Central memory CD8-positive, alpha-beta T cell (primary cell): ENCODE measurements at regions not wholly inside any gene's neighbourhood (a gene's known extent, or its start where the extent isn't known, plus 50 kb on each side); places are given as distances from the start of the nearest gene placed in this dataset.

Experiments
- ATAC-seq: fragments of 150-1000 bp; cut with Tn5 transposase; replicated peaks from 2 replicates; pipeline ENCODE4 v1.10.0; 2022; ENCODE audit warnings: mild to moderate bottlenecking, moderate FRiP score, moderate number of reproducible peaks; ENCODE audit not compliant: poor library complexity, severe bottlenecking; ENCODE audit errors: extremely low read depth
- DNase-seq, 2 donors: peaks; one replicate each; pipeline ENCODE4 v3.0.0; 2021; ENCODE audit warnings: low spot score in 2 of 2
- H3K27ac Mint-ChIP-seq: one replicate; pipeline ENCODE4 v1.8.0; 2022; ENCODE audit warnings: low read depth, mild to moderate bottlenecking, moderate library complexity, mixed read lengths
- H3K27me3 Mint-ChIP-seq: one replicate; pipeline ENCODE4 v1.8.0; 2022; ENCODE audit warnings: mixed read lengths
- H3K36me3 Mint-ChIP-seq: one replicate; pipeline ENCODE4 v1.8.0; 2022; ENCODE audit warnings: mild to moderate bottlenecking, moderate library complexity, mixed read lengths; ENCODE audit not compliant: insufficient read depth
- H3K4me1 Mint-ChIP-seq: one replicate; pipeline ENCODE4 v1.8.0; 2022; ENCODE audit warnings: mixed read lengths
- H3K4me3 Mint-ChIP-seq: one replicate; pipeline ENCODE4 v1.8.0; 2022; ENCODE audit warnings: mild to moderate bottlenecking, moderate library complexity, mixed read lengths
- H3K9me3 Mint-ChIP-seq: one replicate; pipeline ENCODE4 v1.8.0; 2022; ENCODE audit warnings: mixed read lengths

- H3K4me1 Mint-ChIP-seq, result no peaks in the 10 kb centered on the region
- ATAC-seq (no peak), DNase-seq (no peak)
- H3K4me3 Mint-ChIP-seq, result no peak overlapping the region
- H3K9me3 Mint-ChIP-seq, result peaks cover 18% of the 10 kb centered on the region
- H3K27ac Mint-ChIP-seq, result no peak overlapping the region
- no peaks in the 10 kb centered on the region for H3K27me3 Mint-ChIP-seq
- H3K36me3 Mint-ChIP-seq, result no peaks in the 10 kb centered on the region
Observed at GRCh38 chr7:109950821-109951564, 1139.9 kb upstream of the LRRN3 start.

- Mint-ChIP-seq H3K27ac (no peak overlapping the region), H3K27me3 (no peaks in the 10 kb centered on the region), H3K36me3 (no peaks in the 10 kb centered on the region), H3K4me1 (no peaks in the 10 kb centered on the region), H3K9me3 (peaks cover 18% of the 10 kb centered on the region), H3K4me3 (no peak overlapping the region)
- DNase-seq (no peak), ATAC-seq (no peak)
Observed at GRCh38 chr7:109951565-109951928, 1139.4 kb upstream of the LRRN3 start.

GRCh38 chr7:109955986-109956385, 1134.9 kb upstream of the LRRN3 start:
- peaks cover 25% of the 10 kb centered on the region for H3K9me3 Mint-ChIP-seq
- no peak overlapping the region for H3K4me3 Mint-ChIP-seq
- H3K27me3 Mint-ChIP-seq, result no peaks in the 10 kb centered on the region
- no peak for ATAC-seq
- no peaks in the 10 kb centered on the region for H3K36me3 Mint-ChIP-seq
- no peak for DNase-seq
- H3K4me1 Mint-ChIP-seq, result no peaks in the 10 kb centered on the region
- no peak overlapping the region for H3K27ac Mint-ChIP-seq

GRCh38 chr7:109956916-109957315, 1134.0 kb upstream of the LRRN3 start:
- peaks cover 31% of the 10 kb centered on the region for H3K9me3 Mint-ChIP-seq
- no peaks in the 10 kb centered on the region for H3K36me3 Mint-ChIP-seq
- DNase-seq, result no peak
- H3K4me3 Mint-ChIP-seq, result no peak overlapping the region
- ATAC-seq, result no peak
- H3K27me3 Mint-ChIP-seq, result no peaks in the 10 kb centered on the region
- H3K27ac Mint-ChIP-seq, result no peak overlapping the region
- H3K4me1 Mint-ChIP-seq, result no peaks in the 10 kb centered on the region

- H3K4me1 Mint-ChIP-seq, result no peaks in the 10 kb centered on the region
- no peak overlapping the region for H3K4me3 Mint-ChIP-seq
- DNase-seq (no peak), ATAC-seq (no peak)
- H3K27me3 Mint-ChIP-seq, result no peaks in the 10 kb centered on the region
- no peak overlapping the region for H3K27ac Mint-ChIP-seq
- peaks cover 13% of the 10 kb centered on the region for H3K9me3 Mint-ChIP-seq
- no peaks in the 10 kb centered on the region for H3K36me3 Mint-ChIP-seq
Observed at GRCh38 chr7:109963741-109964140, 1127.2 kb upstream of the LRRN3 start.

GRCh38 chr7:109964780-109965179, 1126.1 kb upstream of the LRRN3 start:
- Mint-ChIP-seq H3K27me3 (no peaks in the 10 kb centered on the region), H3K27ac (no peak overlapping the region), H3K4me3 (no peak overlapping the region), H3K36me3 (no peaks in the 10 kb centered on the region), H3K9me3 (peaks cover 19% of the 10 kb centered on the region), H3K4me1 (no peaks in the 10 kb centered on the region)
- ATAC-seq (no peak), DNase-seq (no peak)

- Mint-ChIP-seq H3K36me3 (no peaks in the 10 kb centered on the region), H3K27me3 (no peaks in the 10 kb centered on the region), H3K27ac (no peak overlapping the region), H3K9me3 (peaks cover 17% of the 10 kb centered on the region), H3K4me1 (no peaks in the 10 kb centered on the region), H3K4me3 (no peak overlapping the region)
- ATAC-seq, result no peak
- no peak for DNase-seq
Observed at GRCh38 chr7:109967406-109967805, 1123.5 kb upstream of the LRRN3 start.

GRCh38 chr7:109983618-109984017, 1107.3 kb upstream of the LRRN3 start:
- Mint-ChIP-seq H3K27ac (no peak overlapping the region), H3K36me3 (peaks cover under 1% of the 10 kb centered on the region), H3K27me3 (no peaks in the 10 kb centered on the region), H3K4me3 (no peak overlapping the region), H3K9me3 (peaks cover 30% of the 10 kb centered on the region), H3K4me1 (no peaks in the 10 kb centered on the region)
- DNase-seq (no peak), ATAC-seq (no peak)

- Mint-ChIP-seq H3K9me3 (peaks cover 24% of the 10 kb centered on the region), H3K4me1 (no peaks in the 10 kb centered on the region), H3K27me3 (no peaks in the 10 kb centered on the region), H3K36me3 (no peaks in the 10 kb centered on the region), H3K27ac (no peak overlapping the region), H3K4me3 (no peak overlapping the region)
- DNase-seq (no peak), ATAC-seq (no peak)
Observed at GRCh38 chr7:109984729-109985128, 1106.2 kb upstream of the LRRN3 start.

GRCh38 chr7:109986701-109987100, 1104.2 kb upstream of the LRRN3 start:
- ATAC-seq, result no peak
- H3K27me3 Mint-ChIP-seq, result no peaks in the 10 kb centered on the region
- no peak overlapping the region for H3K4me3 Mint-ChIP-seq

GRCh38 chr7:109996411-109996810, 1094.5 kb upstream of the LRRN3 start:
- Mint-ChIP-seq H3K4me3 (no peak overlapping the region), H3K36me3 (no peaks in the 10 kb centered on the region), H3K9me3 (no peaks in the 10 kb centered on the region), H3K27me3 (no peaks in the 10 kb centered on the region), H3K4me1 (no peaks in the 10 kb centered on the region), H3K27ac (no peak overlapping the region)
- ATAC-seq (no peak), DNase-seq (no peak)

More at GRCh38 chr7:109986701-109987100, 1104.2 kb upstream of the LRRN3 start:
- H3K9me3 Mint-ChIP-seq, result peaks cover 22% of the 10 kb centered on the region
- no peaks in the 10 kb centered on the region for H3K36me3 Mint-ChIP-seq
- H3K4me1 Mint-ChIP-seq, result no peaks in the 10 kb centered on the region
- no peak for DNase-seq
- no peak overlapping the region for H3K27ac Mint-ChIP-seq

GRCh38 chr7:109996927-109997326, 1094.0 kb upstream of the LRRN3 start:
- DNase-seq (no peak), ATAC-seq (no peak)
- Mint-ChIP-seq H3K36me3 (no peaks in the 10 kb centered on the region), H3K4me1 (no peaks in the 10 kb centered on the region), H3K9me3 (no peaks in the 10 kb centered on the region), H3K4me3 (no peak overlapping the region), H3K27me3 (no peaks in the 10 kb centered on the region), H3K27ac (no peak overlapping the region)

- DNase-seq (no peak), ATAC-seq (no peak)
- Mint-ChIP-seq H3K4me3 (no peak overlapping the region), H3K9me3 (no peaks in the 10 kb centered on the region), H3K27ac (no peak overlapping the region), H3K4me1 (no peaks in the 10 kb centered on the region), H3K27me3 (no peaks in the 10 kb centered on the region), H3K36me3 (peaks cover 2% of the 10 kb centered on the region)
Observed at GRCh38 chr7:109997837-109998236, 1093.1 kb upstream of the LRRN3 start.
